Heart left ventricle (tissue), 13 donors: ENCODE measurements at regions not wholly inside any gene's neighbourhood (a gene's known extent, or its start where the extent isn't known, plus 50 kb on each side); places are given as distances from the start of the nearest gene placed in this dataset.

Experiments used
- CTCF ChIP-seq, 12 donors: fragments of 200-600 bp; sonication (generic) in 4 of 12; IDR thresholded peaks; one replicate each; pipeline versions ENCODE4 v1.5.0 to v1.8.0; 2018 to 2022; ENCODE audit warnings: antibody characterized with exemption in 12 of 12, mild to moderate bottlenecking in 5 of 12
- POLR2A ChIP-seq, 2 donors: fragments of 450-650 bp; IDR thresholded peaks; one replicate each; pipeline ENCODE4 v1.6.1; 2017; ENCODE audit warnings: antibody characterized with exemption in 2 of 2, mild to moderate bottlenecking in 2 of 2, moderate library complexity in 2 of 2
- donor health status: ischemic (EF 13 %, LVEDD 7.1; RV severe dilation, severe dysfunction).
- donor health status: DM: no; HTN: yes; CAD: no.
- donor health status: DM: no; HTN: no; CAD: no.
- donor health status: ischemic (EF 25% LVEDD 6.9; RV normal size, moderate dysfunction).
- donor health status: ischemic (EF 25% LVEDD 5.7; RV mildly dilated, moderate dysfunction).
- donor health status: ischemic (EF 35%, LVEDD 5.7; RV mildly dilated, moderate dysfunction).
- donor health status: nonischemic (EF 11% LVEDD 7.7; RV severe dilation, severe dysfunction).
- donor health status: DM: yes; HTN: yes; CAD: no.
- donor health status: PGD.
- donor health status: ischemic (EF 29% LVEDD 5.4; RV normal size, mild dysfunction).
- donor health status: nonischemic (EF 23%, LVEDD 6.1; RV moderate dilation, normal function).

DNA sequence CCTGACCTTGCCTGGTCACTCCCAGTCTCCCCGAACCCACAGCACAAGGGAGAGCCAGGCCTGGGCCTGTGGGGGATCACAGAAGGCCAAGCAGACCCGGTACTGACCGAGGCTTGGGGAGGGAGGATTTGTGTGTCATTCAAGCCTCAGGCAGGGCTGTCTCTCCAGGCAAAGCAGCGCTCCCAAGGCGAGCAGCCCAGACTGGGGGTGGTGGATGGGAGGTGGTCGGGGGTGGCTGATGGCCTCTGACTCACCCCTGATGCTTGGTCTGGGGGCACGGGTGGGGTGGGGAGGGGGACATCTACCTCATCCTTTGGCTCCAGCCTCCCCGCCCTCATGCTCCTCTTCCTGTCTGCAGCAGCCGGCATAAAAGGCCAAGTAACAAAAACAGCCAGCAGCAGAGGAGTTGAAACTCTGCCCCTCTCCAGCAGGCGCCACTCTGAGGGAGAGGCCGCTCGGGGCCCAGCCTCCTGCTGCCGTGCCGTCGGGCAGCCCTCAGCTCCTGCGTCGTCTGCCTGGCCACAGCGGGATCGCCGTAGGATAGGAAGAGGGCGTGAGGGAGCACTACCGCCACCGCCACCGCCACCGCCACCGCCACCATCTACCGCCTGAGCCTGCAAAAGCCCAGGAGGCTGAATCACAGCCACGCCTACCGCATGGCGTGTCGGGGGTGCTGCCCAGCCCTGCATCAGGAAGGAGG, 166.0 kb downstream of the OLFM1 start:
- TF ChIP-seq CTCF (IDR thresholded peaks at IDR 0.05) (no peak), POLR2A (IDR thresholded peaks at IDR 0.05) (no peak)
